ENCODE measurements at regions not wholly inside any gene's neighbourhood (a gene's known extent, or its start where the extent isn't known, plus 50 kb on each side); places are given as distances from the start of the nearest gene placed in this dataset.

GRCh38 chr20:40477805-40478204 is 211.2 kb downstream of the MAFB start:
- TF ChIP-seq, protein P1, sequence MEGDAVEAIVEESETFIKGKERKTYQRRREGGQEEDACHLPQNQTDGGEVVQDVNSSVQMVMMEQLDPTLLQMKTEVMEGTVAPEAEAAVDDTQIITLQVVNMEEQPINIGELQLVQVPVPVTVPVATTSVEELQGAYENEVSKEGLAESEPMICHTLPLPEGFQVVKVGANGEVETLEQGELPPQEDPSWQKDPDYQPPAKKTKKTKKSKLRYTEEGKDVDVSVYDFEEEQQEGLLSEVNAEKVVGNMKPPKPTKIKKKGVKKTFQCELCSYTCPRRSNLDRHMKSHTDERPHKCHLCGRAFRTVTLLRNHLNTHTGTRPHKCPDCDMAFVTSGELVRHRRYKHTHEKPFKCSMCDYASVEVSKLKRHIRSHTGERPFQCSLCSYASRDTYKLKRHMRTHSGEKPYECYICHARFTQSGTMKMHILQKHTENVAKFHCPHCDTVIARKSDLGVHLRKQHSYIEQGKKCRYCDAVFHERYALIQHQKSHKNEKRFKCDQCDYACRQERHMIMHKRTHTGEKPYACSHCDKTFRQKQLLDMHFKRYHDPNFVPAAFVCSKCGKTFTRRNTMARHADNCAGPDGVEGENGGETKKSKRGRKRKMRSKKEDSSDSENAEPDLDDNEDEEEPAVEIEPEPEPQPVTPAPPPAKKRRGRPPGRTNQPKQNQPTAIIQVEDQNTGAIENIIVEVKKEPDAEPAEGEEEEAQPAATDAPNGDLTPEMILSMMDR (IDR thresholded peaks at IDR 0.05; ENCODE audit: low read depth, low read length), result no peak
- no peak for TF ChIP-seq EZH2phosphoT487 (IDR thresholded peaks at IDR 0.05; ENCODE audit: low read depth)
